DOHH2 (cell line): ENCODE measurements at regions not wholly inside any gene's neighbourhood (a gene's known extent, or its start where the extent isn't known, plus 50 kb on each side); places are given as distances from the start of the nearest gene placed in this dataset.

Experiments
- CTCF ChIP-seq: fragments of 200-600 bp; sonication (generic); IDR thresholded peaks from one replicate; pipeline ENCODE4 v1.5.1; 2014; ENCODE audit warnings: antibody characterized with exemption, mild to moderate bottlenecking, low read depth, low read length; ENCODE audit not compliant: poor library complexity, severe bottlenecking
- EZH2phosphoT487 ChIP-seq: fragments of 200-600 bp; sonication (generic); IDR thresholded peaks from 2 replicates; pipeline ENCODE4 v1.6.1; 2017; ENCODE audit warnings: borderline replicate concordance, mild to moderate bottlenecking, antibody characterized with exemption, low read length, moderate library complexity, mixed read lengths

- TF ChIP-seq CTCF (no peak), EZH2phosphoT487 (no peak)
These were observed 126.8 kb downstream of the SNX5 start for GRCh38 chr20:17841751-17842215.
